ENCODE measurements at regions not wholly inside any gene's neighbourhood (a gene's known extent, or its start where the extent isn't known, plus 50 kb on each side); places are given as distances from the start of the nearest gene placed in this dataset.

DNA sequence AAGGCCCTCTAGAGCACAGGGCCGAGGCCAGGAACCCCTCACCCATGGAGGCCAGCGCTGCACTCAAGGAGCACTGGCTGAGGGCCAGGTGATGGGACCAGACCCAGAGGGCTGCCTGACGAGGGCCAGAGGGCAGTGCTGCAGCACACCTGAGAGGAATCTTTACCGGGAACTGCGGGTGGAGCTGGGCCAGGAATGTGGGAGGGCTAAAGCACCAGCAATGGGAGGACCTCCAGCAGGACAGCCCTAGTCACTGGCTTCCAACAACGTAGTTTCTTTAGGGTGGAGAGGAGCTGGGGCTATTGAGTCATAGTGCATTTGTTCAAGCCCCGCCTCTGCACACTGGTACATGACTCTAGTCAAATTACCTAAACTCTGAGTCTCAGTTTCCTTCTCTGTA, 143.4 kb downstream of the TMEM17 start:
- H3K4me3 ChIP-seq (replicated peaks; ENCODE audit: low read depth, low read length) = no peak overlapping the region
- DNase-seq (ENCODE audit: low read depth) = no peak
- TF ChIP-seq, protein P1, sequence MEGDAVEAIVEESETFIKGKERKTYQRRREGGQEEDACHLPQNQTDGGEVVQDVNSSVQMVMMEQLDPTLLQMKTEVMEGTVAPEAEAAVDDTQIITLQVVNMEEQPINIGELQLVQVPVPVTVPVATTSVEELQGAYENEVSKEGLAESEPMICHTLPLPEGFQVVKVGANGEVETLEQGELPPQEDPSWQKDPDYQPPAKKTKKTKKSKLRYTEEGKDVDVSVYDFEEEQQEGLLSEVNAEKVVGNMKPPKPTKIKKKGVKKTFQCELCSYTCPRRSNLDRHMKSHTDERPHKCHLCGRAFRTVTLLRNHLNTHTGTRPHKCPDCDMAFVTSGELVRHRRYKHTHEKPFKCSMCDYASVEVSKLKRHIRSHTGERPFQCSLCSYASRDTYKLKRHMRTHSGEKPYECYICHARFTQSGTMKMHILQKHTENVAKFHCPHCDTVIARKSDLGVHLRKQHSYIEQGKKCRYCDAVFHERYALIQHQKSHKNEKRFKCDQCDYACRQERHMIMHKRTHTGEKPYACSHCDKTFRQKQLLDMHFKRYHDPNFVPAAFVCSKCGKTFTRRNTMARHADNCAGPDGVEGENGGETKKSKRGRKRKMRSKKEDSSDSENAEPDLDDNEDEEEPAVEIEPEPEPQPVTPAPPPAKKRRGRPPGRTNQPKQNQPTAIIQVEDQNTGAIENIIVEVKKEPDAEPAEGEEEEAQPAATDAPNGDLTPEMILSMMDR (IDR thresholded peaks at IDR 0.05; ENCODE audit: low read length, missing control alignments) = no peak

DNA sequence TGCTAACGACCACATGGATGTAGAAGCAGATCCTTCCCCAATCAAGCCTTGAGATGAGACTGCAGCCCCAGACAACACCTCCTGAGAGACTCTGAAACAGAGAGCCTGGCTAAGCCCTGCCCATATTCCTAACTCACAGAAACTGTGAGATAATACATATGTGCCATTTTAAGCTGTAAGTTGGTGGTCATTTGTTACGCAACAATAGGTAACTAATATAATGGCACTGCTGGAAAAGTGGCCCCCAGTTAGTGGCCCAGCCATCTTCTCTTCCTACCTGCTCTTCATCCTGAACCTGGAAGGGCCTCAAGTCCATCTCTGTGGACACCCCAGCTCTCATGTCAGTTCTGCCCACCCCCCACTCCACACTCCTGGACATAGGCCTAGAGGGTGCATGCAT, 144.0 kb downstream of the TMEM17 start:
- TF ChIP-seq, protein P1 (IDR thresholded peaks at IDR 0.05; ENCODE audit: low read length, missing control alignments) = no peak
- no peak for DNase-seq (ENCODE audit: low read depth)

DNA sequence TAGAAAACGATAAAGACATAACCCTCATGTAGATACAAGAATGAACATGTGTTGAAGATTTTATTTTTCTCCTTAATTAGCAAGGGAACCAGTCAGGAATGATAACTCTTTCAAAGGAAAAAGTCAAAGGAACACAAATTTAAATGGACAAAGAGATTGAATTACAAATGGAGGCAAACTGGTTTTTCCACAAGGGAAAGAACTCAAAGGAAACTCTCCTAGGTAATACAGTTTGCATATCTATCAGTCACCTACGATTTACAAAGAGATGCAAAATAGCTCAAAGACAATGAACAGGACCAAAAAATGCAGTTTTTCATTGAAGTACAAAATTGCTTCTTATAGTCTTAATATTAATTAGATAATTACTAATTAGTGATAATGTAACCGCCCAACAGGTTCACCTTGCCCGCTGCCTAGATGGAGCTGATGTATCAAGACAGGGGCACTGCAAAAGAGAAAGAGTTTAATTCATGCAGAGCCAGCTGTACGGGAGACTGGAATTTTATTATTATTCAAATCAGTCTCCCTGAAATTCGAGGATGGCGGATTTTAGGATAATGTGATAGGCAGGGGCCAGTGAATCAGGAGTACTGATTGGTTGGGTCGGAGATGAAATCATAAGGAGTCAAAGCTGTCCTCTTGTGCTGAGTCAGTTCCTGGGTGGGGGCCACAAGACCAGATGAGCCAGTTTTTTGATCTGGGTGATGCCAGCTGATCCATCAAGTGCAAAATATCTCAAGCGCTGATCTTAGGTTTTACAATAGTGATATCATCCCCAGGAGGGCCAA, 151.0 kb downstream of the TMEM17 start:
- DNase-seq (ENCODE audit: low read depth) = no peak
- TF ChIP-seq, protein P1 (IDR thresholded peaks at IDR 0.05; ENCODE audit: low read length, missing control alignments) = no peak
- H3K4me3 ChIP-seq (replicated peaks; ENCODE audit: low read depth, low read length) = no peak overlapping the region

More for the DNA sequence above, 144.0 kb downstream of the TMEM17 start:
- no peak overlapping the region for H3K4me3 ChIP-seq (replicated peaks; ENCODE audit: low read depth, low read length)

DNA sequence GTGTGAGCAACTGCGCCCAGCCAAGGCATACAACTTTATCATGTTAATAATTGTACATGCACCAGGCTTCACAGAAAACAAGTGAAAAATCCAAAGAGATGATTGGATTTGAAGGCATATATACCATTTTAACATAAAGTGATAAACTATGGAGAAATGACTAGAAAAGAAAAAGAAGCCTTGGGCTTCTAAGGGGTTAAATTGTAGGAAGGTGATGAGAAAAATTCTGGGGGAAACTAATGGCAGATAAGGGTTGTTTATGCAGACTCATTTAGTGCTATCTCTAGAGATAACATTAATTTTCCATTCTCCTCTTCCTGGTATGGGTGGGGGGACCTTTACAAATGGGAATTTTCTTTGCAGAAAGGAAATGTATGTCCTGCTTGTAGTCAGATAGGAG, 154.0 kb downstream of the TMEM17 start:
- TF ChIP-seq, protein P1 (IDR thresholded peaks at IDR 0.05; ENCODE audit: low read length, missing control alignments) = no peak
- H3K4me3 ChIP-seq (replicated peaks; ENCODE audit: low read depth, low read length) = no peak overlapping the region
- no peak for DNase-seq (ENCODE audit: low read depth)

DNA sequence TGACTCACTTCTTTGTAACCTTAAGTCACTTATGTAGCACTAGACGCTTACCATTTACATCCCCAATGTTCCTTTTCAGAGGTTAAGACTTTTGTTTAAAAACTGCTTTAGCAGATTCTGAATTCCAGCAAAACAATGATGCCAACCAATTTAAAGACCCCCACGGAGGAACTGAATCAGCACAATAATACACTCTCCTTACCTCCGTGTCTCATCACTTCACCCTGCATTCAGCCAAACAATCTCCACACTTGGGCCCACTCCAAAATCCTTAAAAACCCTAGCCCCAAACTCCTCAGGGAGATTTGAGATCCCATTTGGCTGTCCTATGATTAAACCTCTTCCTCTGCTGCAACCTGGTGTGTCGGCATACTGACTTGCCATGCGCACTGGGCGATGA, 153.9 kb downstream of the B3GNT2 start:
- DNase-seq (ENCODE audit: low read depth) = no peak
- TF ChIP-seq, protein P1 (IDR thresholded peaks at IDR 0.05; ENCODE audit: low read length, missing control alignments) = no peak
- no peak overlapping the region for H3K4me3 ChIP-seq (replicated peaks; ENCODE audit: low read depth, low read length)

DNA sequence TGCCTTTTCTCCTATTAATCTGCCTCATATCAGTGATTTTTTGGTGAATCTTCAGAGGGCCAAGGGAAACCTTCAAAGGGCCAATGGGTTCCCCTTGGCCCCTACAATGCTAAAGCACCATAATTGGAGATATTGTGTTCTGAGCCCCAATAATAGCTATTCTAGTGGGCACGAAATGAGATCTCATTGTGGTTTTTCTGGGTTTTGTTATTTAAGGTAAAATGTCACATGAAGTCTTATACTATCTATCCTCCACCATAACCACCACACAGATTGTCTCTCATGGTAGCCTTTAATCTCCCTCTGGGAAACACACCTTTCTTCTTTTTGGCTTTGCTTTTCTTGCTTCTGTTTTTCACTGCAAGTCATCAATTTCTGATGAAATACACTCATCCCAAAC, 152.8 kb downstream of the B3GNT2 start:
- TF ChIP-seq, protein P1 (IDR thresholded peaks at IDR 0.05; ENCODE audit: low read length, missing control alignments) = no peak
- DNase-seq (ENCODE audit: low read depth) = no peak
- no peak overlapping the region for H3K4me3 ChIP-seq (replicated peaks; ENCODE audit: low read depth, low read length)
